HCT116 (cell line): ENCODE measurements at regions not wholly inside any gene's neighbourhood (a gene's known extent, or its start where the extent isn't known, plus 50 kb on each side); places are given as distances from the start of the nearest gene placed in this dataset.

Experiments
- ATAC-seq: fragments of 200-7000 bp; cut with Tn5 transposase; 2 replicates; pipeline ENCODE4 v1.9.1; 2020; ENCODE audit warnings: mild to moderate bottlenecking, moderate library complexity
- BruUV-seq: library from RNA; stranded (reverse); fragments of 400-500 nt; replicated peaks from 2 replicates; lab custom pipeline; 2021; lab: Mats Ljungman, UMichigan
- CTCF ChIA-PET: fragments of 300-600 bp; sonication (Branson Sonifier 250); formaldehyde crosslinking; loops from one replicate; lab custom pipeline; 2021; ENCODE audit warnings: antibody characterized with exemption; lab: Charles Lee
- POLR2A ChIA-PET: fragments of 300-600, 350-600 bp; sonication (Branson Sonifier 250); formaldehyde crosslinking; loops from one replicate; lab custom pipeline; 2021; ENCODE audit warnings: antibody characterized with exemption; lab: Charles Lee
- RAD21 ChIA-PET, 2 experiments: fragments of 300-600 bp; sonication (Branson Sonifier 250); formaldehyde crosslinking; loops; one replicate each; lab custom pipeline; 2023; ENCODE audit warnings: low total read pairs in 2 of 2; ENCODE audit not compliant: uncharacterized antibody in 2 of 2, unreplicated experiment in 2 of 2, low non-redundant PET in 1 of 2; lab: Charles Lee
- DNase-seq: peaks from one replicate; pipeline ENCODE4 v3.0.0-alpha.2; 2010; ENCODE audit warnings: low read depth, low spot score
- H2AFZ ChIP-seq: fragments of 200-600 bp; shearing (Covaris generic), sonication (generic); 2 replicates; pipeline ENCODE4 v1.6.1; 2017; ENCODE audit warnings: low read depth, mixed run types, mixed read lengths, antibody characterized with exemption, low read length; ENCODE audit not compliant: poor library complexity, severe bottlenecking
- H3K27ac ChIP-seq: 2 replicates; pipeline ENCODE4 v1.5.1; 2012; ENCODE audit warnings: low read depth, low read length
- H3K27me3 ChIP-seq: fragments of 200-600 bp; sonication (generic); 2 replicates; pipeline ENCODE4 v1.6.1; 2016; ENCODE audit warnings: mixed run types, low read length, mixed read lengths; ENCODE audit not compliant: insufficient read depth
- H3K36me3 ChIP-seq, 2 experiments: fragments of 200-500 bp in 1 of 2; fragments of 200-600 bp in 1 of 2; sonication (Bioruptor generic) in 1 of 2; sonication (generic) in 1 of 2; 2 replicates each; pipeline versions ENCODE4 v1.5.1 to v1.6.1; 2014 to 2016; ENCODE audit warnings: low read length in 2 of 2, inconsistent platforms in 1 of 2, mixed read lengths in 1 of 2, mixed run types in 1 of 2; ENCODE audit not compliant: insufficient read depth in 2 of 2, control insufficient read depth in 1 of 2
- H3K4me1 ChIP-seq, 2 experiments: fragments of 200-600 bp in 1 of 2; sonication (generic) in 1 of 2; 2 replicates each; pipeline versions ENCODE4 v1.5.1 to v1.6.1; 2012 to 2017; ENCODE audit warnings: low read length in 2 of 2, inconsistent platforms in 1 of 2, mild to moderate bottlenecking in 1 of 2, mixed read lengths in 1 of 2, mixed run types in 1 of 2, moderate library complexity in 1 of 2; ENCODE audit not compliant: insufficient read depth in 2 of 2, control insufficient read depth in 1 of 2
- H3K4me2 ChIP-seq: fragments of 200-600 bp; sonication (generic); 2 replicates; pipeline ENCODE4 v1.6.1; 2017; ENCODE audit warnings: mixed run types, low read length, mixed read lengths
- H3K4me3 ChIP-seq, 2 experiments: fragments of 200-600 bp in 1 of 2; sonication (generic) in 1 of 2; replicated peaks in 1 of 2; 2 replicates each; pipeline ENCODE4 v1.5.1; 2011 to 2016; ENCODE audit warnings: low read length in 2 of 2, control low read depth in 1 of 2, low read depth in 1 of 2, mild to moderate bottlenecking in 1 of 2, mixed read lengths in 1 of 2, mixed run types in 1 of 2
- H3K79me2 ChIP-seq: fragments of 200-600 bp; sonication (generic); 2 replicates; pipeline ENCODE4 v1.6.1; 2017; ENCODE audit warnings: mild to moderate bottlenecking, mixed run types, low read length, moderate library complexity, mixed read lengths; ENCODE audit not compliant: insufficient read depth
- H3K9ac ChIP-seq: fragments of 200-600 bp; sonication (generic); 2 replicates; pipeline ENCODE4 v1.6.1; 2016; ENCODE audit warnings: low read length, mixed read lengths
- H3K9me2 ChIP-seq: fragments of 200-600 bp; sonication (generic), shearing (Covaris generic); 2 replicates; pipeline ENCODE4 v1.6.1; 2017; ENCODE audit warnings: mixed run types, mild to moderate bottlenecking, moderate library complexity; ENCODE audit not compliant: insufficient read depth
- H3K9me3 ChIP-seq, 2 experiments: fragments of 200-500 bp in 1 of 2; fragments of 200-600 bp in 1 of 2; sonication (Bioruptor generic) in 1 of 2; sonication (generic) in 1 of 2; 2 replicates each; pipeline ENCODE4 v1.6.1; 2014 to 2017; ENCODE audit warnings: low read length in 2 of 2, mixed read lengths in 2 of 2, inconsistent platforms in 1 of 2, low read depth in 1 of 2, mild to moderate bottlenecking in 1 of 2, mixed run types in 1 of 2, moderate library complexity in 1 of 2; ENCODE audit not compliant: control insufficient read depth in 1 of 2, insufficient read depth in 1 of 2
- H4K20me1 ChIP-seq: fragments of 200-600 bp; sonication (generic), shearing (Covaris generic); 2 replicates; pipeline ENCODE4 v1.6.1; 2017; ENCODE audit warnings: mixed run types, mild to moderate bottlenecking, moderate library complexity; ENCODE audit not compliant: insufficient read depth
- ATF3 ChIP-seq: IDR thresholded peaks from 2 replicates; pipeline ENCODE4 v1.6.1; 2012
- CBX3 ChIP-seq: IDR thresholded peaks from 2 replicates; pipeline ENCODE4 v1.6.1; 2012; ENCODE audit warnings: low read depth
- CEBPB ChIP-seq: IDR thresholded peaks from 2 replicates; pipeline ENCODE4 v1.6.1; 2012; ENCODE audit warnings: low read depth
- CTCF ChIP-seq, 3 experiments: fragments of 200-600 bp in 1 of 3; sonication (generic) in 1 of 3; IDR thresholded peaks in 2 of 3; conservative IDR thresholded peaks in 1 of 3; 2 replicates each; pipeline ENCODE4 v1.5.1; 2012 to 2017; ENCODE audit warnings: low read depth in 2 of 3, low read length in 2 of 3, antibody characterized with exemption in 1 of 3, borderline replicate concordance in 1 of 3, control low read depth in 1 of 3, mild to moderate bottlenecking in 1 of 3, mixed read lengths in 1 of 3, mixed run types in 1 of 3, moderate library complexity in 1 of 3; ENCODE audit not compliant: insufficient read depth in 1 of 3
- EGR1 ChIP-seq: IDR thresholded peaks from 2 replicates; pipeline ENCODE4 v1.6.1; 2012; ENCODE audit warnings: low read depth
- ELF1 ChIP-seq: IDR thresholded peaks from 2 replicates; pipeline ENCODE4 v1.6.1; 2012; ENCODE audit warnings: low read depth, borderline replicate concordance
- EZH2 ChIP-seq: fragments of 200-600 bp; sonication (generic); IDR thresholded peaks from 2 replicates; pipeline ENCODE4 v1.6.1; 2017; ENCODE audit warnings: antibody characterized with exemption, mixed run types
- EZH2phosphoT487 ChIP-seq: fragments of 200-600 bp; IDR thresholded peaks from 2 replicates; pipeline ENCODE4 v1.6.1; 2018; ENCODE audit warnings: antibody characterized with exemption, borderline replicate concordance
- FOSL1 ChIP-seq: IDR thresholded peaks from 2 replicates; pipeline ENCODE4 v1.6.1; 2012; ENCODE audit warnings: low read depth
- POLR2A ChIP-seq: IDR thresholded peaks from 2 replicates; pipeline ENCODE4 v1.7.0; 2011; ENCODE audit warnings: borderline replicate concordance; ENCODE audit not compliant: insufficient read depth, insufficient read length; ENCODE audit errors: extremely low read depth
- POLR2AphosphoS5 ChIP-seq: IDR thresholded peaks from 2 replicates; pipeline ENCODE4 v1.6.1; 2011; ENCODE audit warnings: mild to moderate bottlenecking, low read depth, low read length, moderate library complexity
- RAD21 ChIP-seq: IDR thresholded peaks from 2 replicates; pipeline ENCODE4 v1.6.1; 2012; ENCODE audit warnings: low read depth, mild to moderate bottlenecking
- REST ChIP-seq: IDR thresholded peaks from 2 replicates; pipeline ENCODE4 v1.6.1; 2012; ENCODE audit warnings: low read depth
- SIN3A ChIP-seq: IDR thresholded peaks from 2 replicates; pipeline ENCODE4 v1.6.1; 2012; ENCODE audit warnings: low read depth
- SP1 ChIP-seq: IDR thresholded peaks from 2 replicates; pipeline ENCODE4 v1.6.1; 2012; ENCODE audit warnings: low read depth
- SRF ChIP-seq: IDR thresholded peaks from 2 replicates; pipeline ENCODE4 v1.6.1; 2012; ENCODE audit warnings: low read depth
- TCF7L2 ChIP-seq: IDR thresholded peaks from 2 replicates; pipeline ENCODE4 v1.7.0; 2011; ENCODE audit warnings: borderline replicate concordance, inconsistent platforms; ENCODE audit not compliant: insufficient read depth, insufficient read length; ENCODE audit errors: extremely low read depth
- YY1 ChIP-seq: IDR thresholded peaks from 2 replicates; pipeline ENCODE4 v1.6.1; 2011; ENCODE audit warnings: low read length, low read depth, moderate library complexity, mild to moderate bottlenecking; ENCODE audit not compliant: insufficient replicate concordance; ENCODE audit errors: extremely low read depth
- ZBTB33 ChIP-seq: IDR thresholded peaks from 2 replicates; pipeline ENCODE4 v1.6.1; 2011; ENCODE audit warnings: mild to moderate bottlenecking, low read length, moderate library complexity; ENCODE audit not compliant: insufficient replicate concordance; ENCODE audit errors: extremely low read depth
- ZFX ChIP-seq: fragments of 450-650 bp; IDR thresholded peaks from 2 replicates; pipeline ENCODE4 v1.6.1; 2017
- intact Hi-C: fragments of 100-400 bp; cut with micrococcal nuclease; formaldehyde crosslinking; loops from 2 replicates; pipeline ENCODE4 v1.10.0; 2022

GRCh38 chr12:107219301-107219700 is 126.0 kb upstream of the CRY1 start:
- H3K27me3 ChIP-seq, result no peaks in the 10 kb centered on the region
- ATAC-seq (no peak), DNase-seq (no peak)
- H3K27ac ChIP-seq, result no peak overlapping the region
- no peaks in the 10 kb centered on the region for H4K20me1 ChIP-seq
- no peaks in the 10 kb centered on the region for H3K9me3 ChIP-seq
- no peaks in the 10 kb centered on the region for H3K9me2 ChIP-seq
- H3K79me2 ChIP-seq, result no peaks in the 10 kb centered on the region
- POLR2A ChIA-PET, result no interaction called here
- no peak overlapping the region for H2AFZ ChIP-seq
- intact Hi-C loops, result no loop called here
- TF ChIP-seq TCF7L2, result no peak
- TF ChIP-seq RAD21, result no peak
- no peak for TF ChIP-seq CEBPB
- no peak for TF ChIP-seq ZFX
- TF ChIP-seq POLR2AphosphoS5, result no peak
- TF ChIP-seq YY1, result no peak
- no peak for TF ChIP-seq EZH2phosphoT487
- no peak for TF ChIP-seq ELF1
- TF ChIP-seq ATF3, result no peak
- no peak for TF ChIP-seq SP1
- TF ChIP-seq CTCF (IDR thresholded peaks at IDR 0.05 in 2 of 3, conservative IDR thresholded peaks at IDR 0.05 in 1 of 3; ENCODE audit: borderline replicate concordance in 1 of 3, insufficient read depth in 1 of 3, low read depth in 2 of 3, low read length in 2 of 3), result no peak
- TF ChIP-seq EZH2, result no peak
- no peak for TF ChIP-seq SRF
- no peak for TF ChIP-seq SIN3A
- TF ChIP-seq CBX3, result no peak
- no peak for TF ChIP-seq ZBTB33
- no peak for TF ChIP-seq REST
- TF ChIP-seq FOSL1, result no peak
- TF ChIP-seq EGR1, result no peak
- no peak for TF ChIP-seq POLR2A
- BruUV-seq, result no TSS peak
- no peak overlapping the region for H3K4me3 ChIP-seq
- no peak overlapping the region for H3K9ac ChIP-seq
- no peak overlapping the region for H3K4me2 ChIP-seq
- RAD21 ChIA-PET, result no interaction called here
- H3K4me1 ChIP-seq, result peaks cover under 1 to 8% of the 10 kb centered on the region in 2 experiments; a peak in 3 of 4 replicates
- CTCF ChIA-PET, result no interaction called here
- no peaks in the 10 kb centered on the region for H3K36me3 ChIP-seq
